ENCODE measurements at regions not wholly inside any gene's neighbourhood (a gene's known extent, or its start where the extent isn't known, plus 50 kb on each side); places are given as distances from the start of the nearest gene placed in this dataset.
"Not testable (repeated sequence)": the region's sequence is repeated elsewhere in the genome, so short reads cannot be mapped to it uniquely, and the experiment has no call there.

- DNase-seq = no peak
- H3K4me1 ChIP-seq = no peaks in the 10 kb centered on the region
- H3K36me3 ChIP-seq = no peaks in the 10 kb centered on the region
- no peaks in the 10 kb centered on the region for H3K9me3 ChIP-seq
- H3K4me3 ChIP-seq (ENCODE audit: low read depth, low read length) = no peak overlapping the region
- H3K27me3 ChIP-seq = no peaks in the 10 kb centered on the region
- TF ChIP-seq CTCF (IDR thresholded peaks at IDR 0.05; ENCODE audit: low read depth, low read length) = no peak
Observed at GRCh38 chr18:4765401-4765800, 310.3 kb upstream of the DLGAP1 start.

- no peaks in the 10 kb centered on the region for H3K27me3 ChIP-seq
- no peak overlapping the region for H3K4me3 ChIP-seq (ENCODE audit: low read depth, low read length)
- no peaks in the 10 kb centered on the region for H3K4me1 ChIP-seq
- no peak for TF ChIP-seq CTCF (IDR thresholded peaks at IDR 0.05; ENCODE audit: low read depth, low read length)
- DNase-seq = no peak
- H3K36me3 ChIP-seq = no peaks in the 10 kb centered on the region
- H3K9me3 ChIP-seq = no peaks in the 10 kb centered on the region
Observed at GRCh38 chr18:4762330-4762729, 307.2 kb upstream of the DLGAP1 start.

DNA sequence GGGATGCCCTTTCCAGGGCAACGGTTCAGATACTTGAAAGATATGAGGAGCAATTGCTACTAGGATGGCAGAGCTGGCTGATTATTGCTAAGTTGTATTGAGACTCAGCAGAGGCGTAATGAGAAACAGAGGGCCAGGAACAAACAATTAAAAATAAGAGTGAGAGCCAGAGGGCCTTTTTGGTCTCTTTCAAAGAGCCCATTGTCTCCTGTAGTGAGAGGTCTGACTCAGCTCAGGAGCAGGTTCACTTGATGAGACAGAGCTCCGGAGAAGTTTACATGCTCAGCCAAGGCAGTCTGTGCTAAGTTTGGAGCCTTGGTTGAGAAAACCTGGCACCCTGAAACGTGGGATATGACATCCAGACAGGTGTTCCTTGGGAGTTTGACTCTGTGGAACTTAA is 303.9 kb upstream of the DLGAP1 start:
- Histone ChIP-seq H3K4me1 (no peaks in the 10 kb centered on the region), H3K9me3 (no peaks in the 10 kb centered on the region), H3K27me3 (no peaks in the 10 kb centered on the region), H3K36me3 (no peaks in the 10 kb centered on the region), H3K4me3 (ENCODE audit: low read depth, low read length) (no peak overlapping the region)
- TF ChIP-seq CTCF (IDR thresholded peaks at IDR 0.05; ENCODE audit: low read depth, low read length) = no peak
- no peak for DNase-seq

GRCh38 chr18:4755848-4756247 is 300.7 kb upstream of the DLGAP1 start:
- H3K36me3 ChIP-seq = no peaks in the 10 kb centered on the region
- TF ChIP-seq CTCF (IDR thresholded peaks at IDR 0.05; ENCODE audit: low read depth, low read length) = no peak
- H3K4me1 ChIP-seq = no peaks in the 10 kb centered on the region
- no peaks in the 10 kb centered on the region for H3K27me3 ChIP-seq
- H3K9me3 ChIP-seq = no peaks in the 10 kb centered on the region
- H3K4me3 ChIP-seq (ENCODE audit: low read depth, low read length) = no peak overlapping the region
- no peak for DNase-seq

GRCh38 chr18:4753151-4753550 is 298.0 kb upstream of the DLGAP1 start:
- H3K27me3 ChIP-seq; DNase-seq; H3K9me3 ChIP-seq; H3K4me3 ChIP-seq (ENCODE audit: low read depth, low read length); H3K4me1 ChIP-seq; H3K36me3 ChIP-seq: not testable (repeated sequence)

DNA sequence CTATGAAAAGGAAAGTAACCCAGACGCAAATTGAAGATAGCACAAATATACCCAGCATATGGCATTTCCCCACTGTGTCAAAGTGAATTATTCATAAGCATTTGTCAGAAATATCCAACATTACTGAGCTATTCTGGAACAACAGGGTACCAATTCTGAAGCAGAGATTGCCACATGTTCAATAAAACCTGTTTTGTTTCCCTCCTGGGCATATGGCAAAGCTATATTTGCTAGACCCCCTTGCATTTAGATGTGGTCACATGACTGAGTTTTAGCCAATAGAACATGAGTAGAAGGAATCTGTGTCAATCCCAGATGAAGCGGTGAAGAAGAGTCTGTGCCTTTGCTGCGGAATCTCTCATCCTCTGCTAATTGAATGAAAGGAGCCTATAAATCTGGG is 296.4 kb upstream of the DLGAP1 start:
- DNase-seq = no peak
- H3K9me3 ChIP-seq = no peaks in the 10 kb centered on the region
- no peaks in the 10 kb centered on the region for H3K27me3 ChIP-seq
- H3K36me3 ChIP-seq = no peaks in the 10 kb centered on the region
- TF ChIP-seq CTCF (IDR thresholded peaks at IDR 0.05; ENCODE audit: low read depth, low read length) = no peak
- no peak overlapping the region for H3K4me3 ChIP-seq (ENCODE audit: low read depth, low read length)
- no peaks in the 10 kb centered on the region for H3K4me1 ChIP-seq
